ENCODE measurements at regions not wholly inside any gene's neighbourhood (a gene's known extent, or its start where the extent isn't known, plus 50 kb on each side); places are given as distances from the start of the nearest gene placed in this dataset.

- TF ChIP-seq TAF1 (IDR thresholded peaks at IDR 0.05; ENCODE audit: borderline replicate concordance, insufficient read depth, low read length) (no peak), POLR2AphosphoS5 (IDR thresholded peaks at IDR 0.05; ENCODE audit: low read depth, low read length) (no peak), REST (IDR thresholded peaks at IDR 0.05; ENCODE audit: insufficient read depth in 1 of 2, low read depth in 2 of 2, low read length in 2 of 2) (no peak)
These were observed 540.4 kb downstream of the TRAM1L1 start for GRCh38 chr4:116544946-116545345.

Measured in PFSK-1 (cell line).